Stimulated activated CD8-positive, alpha-beta memory T cell treated with anti-CD3 and anti-CD28 coated beads, Interleukin-15, amount 100 ng/mL, for 48 hours (primary cell): ENCODE measurements at regions not wholly inside any gene's neighbourhood (a gene's known extent, or its start where the extent isn't known, plus 50 kb on each side); places are given as distances from the start of the nearest gene placed in this dataset.

ENCODE experiments used
- DNase-seq, 2 donors: peaks; one replicate each; pipeline ENCODE4 v3.0.0-alpha.2; 2020; ENCODE audit warnings: low read depth in 2 of 2

GRCh38 chr13:99055281-99055680 is 77.4 kb upstream of the DOCK9 start:
- no peak for DNase-seq

DNA sequence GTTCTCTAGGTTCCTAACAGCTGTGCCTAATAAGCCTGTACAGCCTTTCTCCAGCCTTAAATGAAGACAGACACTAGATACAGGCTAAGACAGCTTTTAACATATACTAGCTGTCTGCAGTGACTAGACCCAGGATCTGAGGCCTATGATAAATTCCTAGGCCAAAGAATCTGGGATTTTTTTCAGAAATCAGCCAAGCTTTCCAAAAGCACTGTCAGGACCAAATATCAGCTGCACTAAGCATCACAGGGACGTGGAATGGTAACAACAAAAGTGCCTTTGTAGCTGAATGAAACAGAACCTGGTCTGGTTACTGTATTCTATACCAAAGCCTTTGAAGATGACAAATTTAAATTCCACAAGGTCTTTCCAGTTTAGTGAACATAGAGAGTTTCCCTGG is 77.9 kb upstream of the DOCK9 start:
- no peak for DNase-seq

DNA sequence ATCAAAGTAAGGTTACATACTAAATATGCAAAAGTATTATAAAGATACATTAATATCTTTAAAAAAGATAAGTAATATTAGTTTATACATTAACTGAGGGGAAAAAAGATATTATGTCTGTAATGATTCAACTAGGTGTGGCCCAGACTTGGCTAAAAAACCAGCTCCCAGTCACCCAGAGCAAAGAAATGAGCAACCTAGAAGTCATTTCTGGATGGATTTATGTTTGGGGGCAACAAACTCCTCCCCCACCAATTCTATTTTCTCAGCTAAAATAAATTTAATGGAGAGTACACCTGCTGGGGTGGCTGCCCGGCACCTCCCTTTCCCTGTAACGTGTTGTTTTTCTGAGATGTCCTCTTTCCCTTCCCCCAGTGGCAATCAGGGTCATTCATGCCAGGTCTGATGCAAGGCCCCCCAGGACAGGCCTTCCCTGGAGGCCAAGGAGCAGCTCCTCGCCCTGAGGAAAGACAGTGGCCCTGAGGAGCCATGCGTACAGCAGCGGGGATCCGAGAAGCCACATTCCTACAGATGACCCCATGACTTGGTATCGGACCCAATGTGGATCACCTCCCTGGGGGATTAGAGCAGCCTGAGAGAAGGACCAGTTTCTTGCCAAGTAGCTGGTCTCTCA is 78.6 kb upstream of the DOCK9 start:
- no peak for DNase-seq

- DNase-seq, result no peak
These were observed 79.6 kb upstream of the DOCK9 start for GRCh38 chr13:99057310-99057975.

DNA sequence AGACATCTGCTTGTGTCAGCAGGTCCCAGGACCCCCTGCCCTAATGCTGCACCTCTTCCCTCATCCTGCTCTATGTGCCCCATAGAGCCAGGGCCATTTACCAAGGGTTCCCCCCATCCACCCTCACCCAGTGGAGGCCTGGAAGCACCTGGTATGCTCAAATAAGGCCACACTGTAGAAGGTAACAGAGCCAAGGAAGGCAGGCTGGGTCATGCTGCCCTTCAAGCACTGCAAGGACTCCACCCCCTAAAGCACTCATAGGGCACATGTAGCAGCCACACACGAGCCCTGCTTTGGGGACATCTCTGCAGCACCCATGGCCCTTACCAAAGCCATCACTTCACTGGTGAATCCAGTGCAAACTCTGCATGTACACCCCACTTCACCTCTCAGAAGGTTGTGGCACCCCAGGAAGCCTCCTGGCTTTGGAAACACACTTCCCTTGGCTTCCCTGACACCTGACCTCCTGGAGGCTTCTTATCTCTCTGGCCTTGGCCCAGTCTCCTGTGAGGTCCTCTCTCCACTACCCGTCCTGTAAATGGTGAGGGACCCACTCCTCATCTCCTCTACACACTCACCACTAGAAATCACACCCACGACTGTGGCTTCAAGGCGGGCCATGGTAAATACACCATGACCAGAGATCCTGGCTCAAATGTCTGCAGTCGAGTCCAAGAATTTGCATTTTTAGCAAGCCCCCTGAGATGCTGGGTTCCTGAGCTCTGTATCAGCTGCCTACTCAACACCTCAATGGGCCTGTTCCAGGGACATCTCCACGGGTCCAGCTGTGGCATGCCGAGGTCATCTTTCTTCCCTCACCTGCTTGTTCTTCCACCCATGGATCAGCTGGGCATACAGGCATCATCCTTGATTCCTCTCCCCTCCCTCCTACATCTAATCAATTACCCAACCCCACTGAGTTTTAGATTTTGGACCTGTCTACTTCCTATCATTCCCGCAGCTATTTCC is 80.9 kb upstream of the DOCK9 start:
- no peak for DNase-seq

DNA sequence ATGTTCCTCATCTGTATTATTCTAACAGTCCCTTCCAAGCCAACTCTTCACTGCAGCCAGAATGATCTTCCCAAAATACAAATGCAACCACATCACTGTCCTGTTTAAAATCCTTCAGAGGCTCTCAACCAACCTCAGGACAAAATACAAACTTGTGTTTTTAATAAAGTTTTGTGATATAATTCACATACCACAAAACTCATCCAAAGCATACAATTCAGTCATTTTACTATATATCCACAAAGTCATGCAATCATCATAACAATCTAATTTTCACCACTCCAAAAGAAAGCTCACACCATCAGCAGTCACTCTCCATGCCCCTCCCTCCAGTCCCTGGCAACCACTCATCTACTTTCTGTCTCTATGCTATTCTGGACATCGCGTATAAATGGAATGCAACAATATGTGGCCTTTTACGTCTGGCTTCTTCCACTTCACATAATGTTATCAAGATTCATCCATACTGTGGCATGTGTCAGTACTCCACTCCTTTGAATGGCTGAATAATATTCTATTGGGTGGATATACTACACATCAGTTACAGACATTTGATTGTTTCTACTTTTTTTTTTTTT is 81.7 kb upstream of the DOCK9 start:
- DNase-seq, result no peak

- no peak for DNase-seq
These were observed 83.5 kb upstream of the DOCK9 start for GRCh38 chr13:99061411-99061810.

DNA sequence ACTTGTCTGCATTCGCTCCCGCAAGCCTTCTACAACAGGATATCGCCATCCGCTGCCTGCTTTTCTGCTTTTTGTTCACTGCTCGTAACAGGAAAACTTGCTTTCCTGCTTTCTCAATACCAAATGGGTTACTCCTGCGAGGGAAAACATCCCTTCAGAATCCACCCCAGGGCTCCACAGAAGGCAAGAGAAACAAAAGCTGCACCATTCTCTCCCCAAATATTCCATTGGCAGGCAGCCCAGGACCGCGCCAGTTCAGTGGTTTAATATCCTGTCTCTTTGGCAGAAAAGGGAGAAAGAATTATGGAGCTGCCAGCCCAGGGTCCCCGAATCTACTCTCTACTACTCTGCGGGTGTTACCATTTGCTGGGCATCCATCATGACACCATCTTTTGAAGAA is 84.7 kb upstream of the DOCK9 start:
- no peak for DNase-seq

GRCh38 chr13:99063178-99063577 is 85.3 kb upstream of the DOCK9 start:
- no peak for DNase-seq

- no peak for DNase-seq
These were observed 86.1 kb upstream of the DOCK9 start for GRCh38 chr13:99063952-99064351.

- no peak for DNase-seq
These were observed 86.9 kb upstream of the DOCK9 start for GRCh38 chr13:99064624-99065234.

- DNase-seq, result no peak
These were observed 87.6 kb upstream of the DOCK9 start for GRCh38 chr13:99065235-99066015.

GRCh38 chr13:99066219-99066618 is 88.4 kb upstream of the DOCK9 start:
- DNase-seq, result no peak

DNA sequence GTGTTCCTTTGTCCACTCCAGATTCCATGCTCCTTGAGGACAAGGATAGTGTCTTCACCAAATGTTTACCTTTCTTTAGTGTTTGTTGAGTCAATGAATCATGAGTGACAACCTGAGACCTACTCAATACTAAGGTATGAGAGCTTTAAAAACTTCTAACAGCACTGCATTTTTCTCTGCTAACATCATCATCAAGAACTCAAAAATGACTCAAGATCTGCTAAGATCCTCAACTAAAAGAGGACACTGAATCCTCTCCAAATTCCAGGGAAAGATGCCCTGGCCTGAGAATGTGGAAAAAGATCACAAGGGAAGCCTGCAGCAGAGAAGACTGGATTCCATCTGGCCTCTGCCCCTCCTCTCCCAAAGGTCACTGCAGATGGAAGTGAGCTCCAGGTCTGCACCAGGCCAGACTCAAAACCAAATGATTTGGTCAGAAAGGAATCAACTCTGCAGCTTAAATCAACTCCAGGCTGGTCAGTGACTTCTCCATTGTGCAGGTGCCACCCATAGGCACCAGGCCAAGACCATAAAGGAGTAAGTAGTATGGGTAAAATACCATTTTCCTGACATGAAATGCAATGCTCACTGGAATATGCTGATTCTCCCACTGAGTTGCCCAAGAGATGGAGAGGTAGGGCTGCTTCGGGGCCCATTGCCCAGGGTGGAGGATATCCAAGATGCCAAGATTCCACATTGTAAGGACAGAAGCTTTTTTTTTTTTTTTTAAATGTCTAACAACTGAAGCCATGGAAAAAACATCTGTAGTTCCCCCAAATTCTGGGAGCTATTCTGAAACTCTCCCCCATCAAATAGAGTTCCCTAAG is 89.5 kb upstream of the DOCK9 start:
- no peak for DNase-seq

- no peak for DNase-seq
These were observed 93.3 kb upstream of the DOCK9 start for GRCh38 chr13:99071211-99071610.

DNA sequence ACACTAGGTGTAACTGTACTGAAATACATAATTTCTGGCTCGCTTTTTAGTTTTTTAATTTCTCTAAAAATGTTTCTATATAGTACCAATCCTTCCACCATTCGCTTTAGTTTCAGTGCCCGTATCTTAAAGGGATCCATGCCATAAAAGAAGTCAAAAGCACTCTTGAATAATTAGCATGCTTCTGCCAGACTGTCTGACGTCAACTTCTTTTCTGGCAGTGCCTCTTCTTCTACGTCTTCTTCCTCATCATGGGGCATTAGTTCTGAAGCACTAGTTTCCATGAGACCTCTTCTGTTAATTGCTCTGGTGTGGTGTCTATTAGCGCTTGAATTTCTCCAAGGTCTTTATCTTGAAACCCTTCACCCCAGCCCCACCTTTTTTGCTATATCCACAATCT is 93.8 kb upstream of the DOCK9 start:
- no peak for DNase-seq

GRCh38 chr13:99072356-99072755 is 94.5 kb upstream of the DOCK9 start:
- no peak for DNase-seq

- no peak for DNase-seq
These were observed 95.1 kb upstream of the DOCK9 start for GRCh38 chr13:99072941-99073340.

DNA sequence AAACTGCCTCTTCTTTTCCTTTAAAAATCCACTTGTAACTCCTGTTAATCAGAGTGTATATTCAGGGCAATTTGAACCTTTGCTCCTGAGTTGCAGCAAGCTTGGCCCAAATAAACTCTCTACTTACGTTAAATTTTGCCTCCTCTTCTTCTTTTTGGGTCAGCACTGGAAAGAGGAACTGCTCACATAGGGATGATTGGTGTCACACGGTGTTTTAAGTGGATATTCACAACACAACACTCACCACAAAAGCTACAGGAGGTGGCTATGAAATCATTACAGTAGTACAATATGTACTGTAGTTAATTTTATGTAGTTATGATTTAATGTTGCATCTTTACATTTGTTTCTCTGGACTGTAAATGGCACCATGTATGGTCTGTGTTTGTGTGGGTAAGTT is 96.8 kb upstream of the DOCK9 start:
- DNase-seq, result no peak
